ENCODE measurements at regions not wholly inside any gene's neighbourhood (a gene's known extent, or its start where the extent isn't known, plus 50 kb on each side); places are given as distances from the start of the nearest gene placed in this dataset.
"Not testable (repeated sequence)": the region's sequence is repeated elsewhere in the genome, so short reads cannot be mapped to it uniquely, and the experiment has no call there.

GRCh38 chrY:7382988-7383387 is 471.4 kb upstream of the AMELY start:
- DNase-seq: no peak

DNA sequence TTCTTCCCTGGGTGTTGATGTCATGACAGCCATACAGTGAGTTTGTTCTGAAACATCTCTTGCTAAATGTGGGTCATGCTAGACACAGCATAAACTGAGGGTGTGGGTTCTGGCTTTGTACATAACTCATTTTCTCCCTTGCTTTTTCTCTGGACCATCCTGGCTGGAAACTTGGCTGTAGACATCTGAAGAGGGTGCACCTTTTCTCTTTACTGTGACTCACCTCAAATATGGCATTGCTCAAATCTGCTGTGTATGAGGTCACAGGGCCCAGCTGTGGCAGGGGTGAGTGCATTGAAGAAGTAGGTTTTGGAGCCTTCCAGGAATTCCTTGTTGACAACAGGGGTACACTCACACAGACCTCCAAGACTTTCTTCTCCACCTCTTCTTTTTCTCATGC is 465.5 kb upstream of the AMELY start:
- DNase-seq: no peak

GRCh38 chrY:7374485-7374884 is 462.9 kb upstream of the AMELY start:
- not testable (repeated sequence) for DNase-seq

DNA sequence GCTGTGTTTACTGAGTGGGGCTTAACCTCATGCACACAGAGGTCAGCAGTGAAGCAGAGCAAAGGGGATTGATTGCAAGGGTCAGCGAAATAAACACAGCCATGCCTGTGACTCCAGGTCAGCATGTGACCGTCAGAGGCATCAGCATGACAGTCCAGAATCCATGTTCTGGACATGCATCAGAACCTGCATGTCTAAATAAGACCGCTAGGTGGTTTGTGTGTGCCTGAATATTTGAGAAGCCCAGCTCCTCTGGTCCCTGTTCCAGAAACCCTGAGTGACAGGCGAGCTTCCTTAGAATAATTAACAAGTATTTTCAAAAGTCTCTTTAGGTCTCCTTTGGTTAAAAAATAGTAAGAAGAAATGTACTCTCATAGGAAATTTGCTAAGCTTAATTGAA is 460.4 kb upstream of the AMELY start:
- DNase-seq: not testable (repeated sequence)

DNA sequence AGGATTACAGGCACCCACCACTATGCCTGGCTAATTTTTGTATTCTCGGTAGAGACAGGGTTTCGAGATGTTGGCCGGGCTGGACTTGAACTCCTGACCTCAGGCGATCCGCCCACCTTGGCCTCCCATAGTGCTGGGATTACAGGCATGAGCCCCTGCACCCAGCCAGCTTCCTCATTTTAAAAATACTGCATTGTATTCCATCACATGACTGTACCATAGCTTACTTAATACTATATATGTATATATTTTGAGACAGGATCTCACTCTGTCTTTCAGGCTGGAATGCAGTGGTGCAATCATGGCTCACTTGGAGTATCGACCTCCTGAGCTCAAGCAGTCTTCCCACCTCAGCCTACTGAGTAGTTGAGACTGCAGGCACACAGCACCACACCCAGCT is 459.5 kb upstream of the AMELY start:
- not testable (repeated sequence) for DNase-seq

DNA sequence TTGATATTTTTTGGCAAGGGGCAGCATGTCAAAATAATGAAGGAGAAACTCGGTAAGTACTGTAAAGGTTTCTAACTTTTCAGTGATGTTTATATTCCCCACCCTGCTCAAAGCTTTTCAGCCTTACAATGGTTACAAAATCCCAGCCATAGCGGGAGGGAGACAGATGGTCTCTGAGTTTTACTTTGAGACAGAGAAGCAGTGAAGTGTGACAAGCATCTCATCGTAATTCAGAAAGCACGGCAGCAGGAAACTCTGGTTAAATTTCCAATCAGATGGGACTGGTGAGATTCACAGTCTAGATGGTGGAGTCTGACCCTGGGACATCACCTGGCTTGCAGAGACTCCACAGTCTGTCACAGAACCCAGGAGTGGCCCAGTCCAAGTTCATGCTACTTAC is 448.0 kb upstream of the AMELY start:
- DNase-seq: no peak

DNA sequence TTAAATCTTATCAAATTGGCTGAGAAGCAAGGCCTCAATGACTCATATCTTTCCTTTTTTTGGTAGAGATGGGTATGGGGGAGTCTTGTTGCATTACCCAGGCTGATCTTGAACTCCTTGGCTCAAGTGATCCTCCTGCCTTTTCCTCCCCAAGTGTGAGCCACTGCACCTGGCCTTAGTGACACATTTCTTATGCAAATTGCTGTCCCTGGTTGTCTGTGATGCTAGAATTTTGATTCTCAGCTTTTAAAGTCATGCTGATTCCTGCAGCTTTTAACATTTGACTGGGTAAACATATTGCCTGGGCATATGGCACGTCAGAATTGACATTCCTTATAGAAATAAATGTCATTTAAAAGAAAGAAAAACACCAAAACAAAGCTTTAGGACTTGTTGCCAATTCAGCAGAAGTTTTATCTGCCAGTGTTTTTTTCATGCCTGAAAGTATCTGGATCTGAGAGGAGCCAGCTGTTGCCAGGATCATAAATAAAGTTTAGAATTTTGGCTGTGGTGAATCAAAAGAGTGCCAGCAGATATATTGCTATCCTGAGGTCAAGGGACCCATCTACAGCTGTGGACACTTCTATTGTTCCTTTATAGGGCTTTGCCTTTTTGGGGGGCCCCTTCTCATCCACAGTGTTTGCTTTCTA is 446.7 kb upstream of the AMELY start:
- no peak for DNase-seq

DNA sequence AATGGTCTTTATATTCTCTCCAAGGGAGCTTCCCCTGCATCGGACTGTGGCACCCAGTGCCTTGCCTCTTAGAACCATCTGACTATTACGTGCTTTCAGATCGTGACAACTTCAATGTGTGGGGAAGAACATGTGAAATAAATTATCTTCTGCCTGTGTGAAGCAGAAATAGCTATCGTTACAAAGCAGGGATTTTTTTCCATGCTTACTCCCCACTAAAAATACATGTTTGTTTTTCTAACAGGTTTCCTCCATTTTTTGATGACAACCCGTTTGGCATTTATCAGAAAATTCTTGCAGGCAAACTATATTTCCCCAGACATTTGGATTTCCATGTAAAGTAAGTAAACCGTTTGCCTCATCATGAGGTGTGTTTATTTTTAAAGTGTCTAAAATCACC is 444.3 kb upstream of the AMELY start:
- not testable (repeated sequence) for DNase-seq

GRCh38 chrY:7344661-7345060 is 433.1 kb upstream of the AMELY start:
- peak; percentile 50 for DNase-seq

DNA sequence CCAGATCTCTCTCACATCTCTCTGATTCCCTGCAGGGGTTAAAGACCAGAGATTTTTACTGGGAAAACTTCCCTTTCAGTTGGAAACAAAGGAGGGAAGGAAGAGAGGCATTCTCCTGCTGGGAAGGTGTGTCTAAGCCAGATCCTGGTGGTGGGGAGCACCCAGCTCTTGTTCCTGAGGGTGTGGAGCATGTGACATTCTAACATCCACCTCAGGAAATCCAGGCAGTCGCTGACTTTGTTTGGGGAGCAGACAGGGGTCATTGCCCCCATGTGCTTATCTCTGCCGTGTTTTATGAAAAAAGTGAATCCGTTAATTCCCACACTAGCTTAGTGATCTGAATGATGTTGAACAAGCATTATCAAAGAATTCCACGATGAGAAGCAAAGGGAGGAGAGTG is 431.7 kb upstream of the AMELY start:
- no peak for DNase-seq

DNA sequence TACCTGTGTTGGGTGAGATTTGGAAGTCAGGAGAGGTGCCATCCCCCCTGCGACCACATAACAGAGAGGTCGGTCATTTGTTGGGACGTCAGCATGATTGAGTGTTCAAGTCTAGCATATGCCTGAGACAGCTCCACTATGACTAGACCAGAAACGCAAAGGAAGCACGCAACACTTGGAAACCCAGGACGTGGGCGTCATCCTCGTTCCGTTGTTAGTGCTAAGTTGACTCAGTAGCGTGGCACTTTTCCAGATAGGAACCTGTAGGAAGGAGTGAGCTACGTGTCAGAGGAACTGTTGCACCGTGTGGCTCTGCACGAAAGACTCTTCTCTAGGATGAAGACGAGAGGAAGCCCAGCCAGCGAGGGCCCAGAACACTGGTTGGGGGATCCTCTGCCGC is 431.2 kb upstream of the AMELY start:
- not testable (repeated sequence) for DNase-seq

DNA sequence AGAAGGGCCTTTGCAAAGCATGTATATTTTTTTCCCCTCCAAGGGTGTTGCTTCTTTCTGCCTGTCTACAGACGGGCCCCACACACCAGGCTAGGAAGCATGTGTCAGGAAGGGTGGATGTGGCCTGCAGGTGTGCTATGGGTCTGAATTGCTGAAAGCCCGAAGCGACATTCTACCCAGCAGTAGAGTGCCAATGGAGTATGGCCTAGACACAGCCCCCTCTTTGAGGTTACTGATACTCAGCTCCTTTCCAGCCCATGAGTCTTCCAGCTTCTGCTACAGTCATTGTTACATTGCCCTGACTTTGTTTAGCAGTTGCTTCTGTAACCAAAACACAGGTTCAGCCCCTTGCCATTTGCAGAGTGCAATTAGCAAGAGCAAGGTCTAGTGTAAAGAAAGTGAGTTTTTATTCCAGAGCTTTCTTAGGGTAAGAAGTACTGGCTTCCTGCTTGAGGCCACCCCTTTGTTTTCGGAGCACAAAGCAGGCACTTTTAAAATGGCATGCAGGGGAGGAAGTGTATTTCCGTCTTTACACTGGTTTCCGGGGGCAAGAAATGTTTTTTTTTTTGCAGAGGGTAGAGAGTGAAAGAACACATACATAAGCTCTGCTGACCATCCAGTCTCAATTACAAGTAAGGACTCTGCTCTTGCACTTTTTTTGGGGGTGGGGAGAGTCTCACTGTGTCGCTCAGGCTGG is 428.0 kb upstream of the AMELY start:
- peak; percentile 41 for DNase-seq

DNA sequence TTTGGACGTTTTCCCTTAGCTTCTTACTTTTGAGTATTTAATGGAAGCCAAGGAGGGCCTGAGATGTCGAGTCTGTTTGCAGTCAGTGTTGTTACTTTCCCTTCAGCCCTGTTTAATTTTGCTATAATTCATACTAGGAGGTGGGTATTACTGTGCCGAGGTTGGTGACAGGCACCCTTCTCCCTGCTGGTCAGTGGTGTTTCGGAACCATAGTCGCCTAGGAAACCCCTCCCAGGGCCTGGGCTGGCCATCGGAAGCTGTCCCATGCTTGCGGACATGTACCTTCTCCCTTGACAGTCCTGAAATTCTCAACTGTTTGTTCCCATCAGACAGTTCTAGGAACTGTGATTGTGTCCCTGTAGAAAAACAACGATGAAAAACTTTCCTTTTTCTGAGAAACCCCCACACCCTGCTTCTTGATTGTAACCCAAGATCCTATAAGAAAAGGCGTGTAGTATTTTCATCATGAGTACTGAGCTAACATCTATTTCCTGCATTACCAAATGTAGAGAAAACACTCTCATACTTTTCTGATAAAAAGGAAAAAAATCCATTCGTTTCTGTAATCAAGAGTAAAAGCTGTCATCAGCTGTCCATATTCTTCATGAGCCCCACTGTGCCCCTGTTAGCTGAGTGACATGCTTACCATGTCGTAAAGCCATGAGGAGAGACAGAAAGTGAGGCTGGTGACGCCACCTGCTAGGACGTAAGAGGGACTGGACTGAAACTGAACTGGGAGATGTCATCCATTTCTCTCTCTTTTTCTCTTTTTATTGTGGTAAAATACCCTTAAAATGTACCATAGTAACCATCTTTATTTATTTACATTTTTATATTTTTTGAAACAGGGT is 424.7 kb upstream of the AMELY start:
- peak; percentile 19 for DNase-seq

GRCh38 chrY:7334449-7334848 is 422.9 kb upstream of the AMELY start:
- peak; percentile 17 for DNase-seq

DNA sequence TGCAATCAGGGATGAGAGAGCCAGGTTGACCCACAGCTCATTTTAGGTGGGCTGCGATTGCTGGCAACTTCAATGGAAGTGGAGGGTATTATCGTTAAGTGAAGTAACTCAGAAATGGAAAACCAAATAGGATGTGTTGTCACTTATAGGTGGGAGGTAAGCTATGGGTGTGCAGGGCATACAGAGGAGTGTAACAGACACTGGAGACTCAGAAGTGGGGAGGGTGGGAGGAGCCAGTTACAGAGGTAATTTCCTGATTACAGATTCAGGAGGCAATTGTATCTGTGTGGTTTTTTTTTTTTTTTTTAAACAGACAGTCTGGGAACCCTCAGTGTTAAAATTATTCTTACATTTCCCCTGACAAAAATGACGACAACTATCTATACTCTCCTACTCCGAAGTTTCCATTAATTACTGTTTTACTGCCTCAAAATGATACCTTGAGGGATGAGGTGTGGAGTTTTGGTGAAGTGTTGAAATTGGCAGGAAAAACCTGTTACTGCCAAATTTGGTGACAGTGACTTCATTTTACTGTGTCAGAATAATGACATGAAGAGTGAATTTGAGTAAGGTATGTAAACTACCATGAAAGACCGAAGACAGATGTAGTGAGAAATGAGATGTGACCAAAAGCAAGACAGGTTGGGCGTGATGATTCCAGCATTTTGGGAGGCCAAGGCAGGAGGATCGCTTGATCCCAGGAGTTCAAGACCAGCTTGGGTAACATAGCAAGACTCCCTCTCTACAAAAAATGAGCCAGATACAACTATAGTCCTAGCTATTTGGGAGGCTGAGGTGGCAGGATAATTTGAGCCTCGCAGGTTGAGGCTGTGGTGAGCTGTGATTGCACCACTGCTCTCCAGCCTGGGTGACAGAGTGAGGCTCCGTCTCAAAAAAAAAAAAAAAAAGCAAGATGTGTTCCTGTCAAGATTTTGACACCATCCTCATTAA is 415.0 kb upstream of the AMELY start:
- peak; percentile 71 for DNase-seq

GRCh38 chrY:7325531-7325930 is 414.0 kb upstream of the AMELY start:
- DNase-seq: peak; percentile 7

- DNase-seq: no peak
Measured at GRCh38 chrY:7320751-7321150, 409.2 kb upstream of the AMELY start.

DNA sequence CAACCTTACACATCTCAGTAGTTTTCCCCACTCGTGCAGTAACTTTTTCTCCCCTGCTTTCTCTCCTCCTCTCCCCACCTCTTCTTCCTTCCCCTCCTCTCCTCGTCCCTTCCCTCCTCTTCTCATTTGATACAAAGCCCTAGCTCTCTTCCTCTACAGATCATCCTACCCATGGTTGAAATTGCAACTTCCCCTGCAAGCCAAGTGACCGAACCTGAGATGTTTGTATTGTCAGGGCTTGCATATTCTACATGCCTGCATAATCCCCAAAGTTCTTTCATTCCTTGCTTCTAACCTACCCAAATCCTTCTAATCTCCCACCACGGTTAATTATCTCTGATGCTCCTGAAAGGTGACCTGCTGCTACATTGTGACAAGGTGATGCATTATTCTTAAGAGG is 408.6 kb upstream of the AMELY start:
- not testable (repeated sequence) for DNase-seq

GRCh38 chrY:7318122-7318521 is 406.6 kb upstream of the AMELY start:
- DNase-seq: no peak

DNA sequence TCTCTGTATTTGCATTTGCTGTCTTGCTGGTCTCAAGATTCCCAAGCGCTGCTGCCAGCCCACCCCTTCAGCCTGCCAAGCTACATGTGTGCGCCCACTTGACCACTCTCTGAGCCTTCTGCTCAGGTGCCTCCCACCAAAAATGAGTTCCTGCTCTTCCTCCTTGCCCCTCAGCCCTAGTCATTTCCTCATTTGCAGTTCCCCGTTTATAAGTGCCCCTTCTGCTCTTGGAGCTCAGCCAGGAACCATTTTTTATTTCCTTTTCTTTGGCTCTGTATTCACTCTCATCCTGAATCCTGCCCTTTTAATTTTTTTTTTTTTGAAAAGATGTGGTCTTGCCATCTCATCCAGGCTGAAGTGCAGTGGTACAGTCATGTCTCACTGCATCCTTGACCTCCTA is 406.0 kb upstream of the AMELY start:
- no peak for DNase-seq

DNA sequence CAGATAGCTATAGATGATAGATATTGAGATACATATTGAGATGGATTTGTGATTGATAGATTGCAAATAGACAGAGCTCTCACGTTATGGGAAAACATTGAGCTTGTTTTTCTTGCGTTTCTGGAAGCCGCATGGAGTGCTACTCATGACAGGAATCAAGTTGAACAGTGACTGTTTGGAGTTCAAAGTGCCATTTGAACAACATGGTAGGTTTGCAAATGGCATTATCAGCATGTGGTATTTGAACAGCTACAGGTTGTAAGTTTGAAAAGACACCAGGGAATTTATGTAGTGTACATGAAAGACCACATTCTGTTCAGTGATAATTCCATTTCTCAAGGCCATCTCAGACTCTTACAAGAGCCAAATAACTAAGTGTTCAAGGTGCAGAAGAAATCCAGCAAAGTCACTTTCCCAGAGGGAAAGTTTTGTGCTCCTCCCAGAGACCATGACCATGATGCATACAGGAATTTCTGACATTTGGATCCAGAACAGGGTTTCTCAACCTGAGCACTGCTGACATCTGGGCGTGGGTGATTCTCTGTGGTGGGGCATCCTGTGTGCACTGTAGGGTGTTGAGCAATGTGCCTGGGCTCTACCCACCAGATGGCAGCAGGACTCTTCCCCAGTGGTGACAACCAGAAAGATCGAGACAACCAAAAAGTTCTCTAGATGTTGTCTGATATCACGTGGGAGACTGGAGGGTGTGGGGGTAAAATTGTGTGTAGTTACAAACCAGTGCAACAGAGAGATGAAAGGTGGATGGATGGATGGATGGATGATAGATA is 399.1 kb upstream of the AMELY start:
- DNase-seq: peak; percentile 78

DNA sequence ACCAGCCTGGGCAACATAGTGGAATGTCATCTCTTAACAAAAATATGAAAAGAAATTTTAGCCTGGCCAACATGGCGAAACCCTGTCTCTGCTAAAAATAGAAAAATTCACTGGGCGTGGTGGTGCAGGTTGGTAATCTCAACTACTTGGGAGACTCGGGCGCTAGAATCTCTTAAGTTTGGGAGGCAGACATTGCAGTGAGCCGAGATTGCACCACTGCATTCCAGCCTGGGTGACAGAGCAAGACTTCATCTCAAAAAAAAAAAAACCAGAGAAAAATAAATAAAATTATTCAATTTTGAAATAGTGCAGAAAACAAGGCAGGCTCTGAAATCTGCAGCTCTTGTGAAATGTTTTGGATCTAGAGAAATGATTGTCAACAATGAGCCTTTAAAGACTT is 397.3 kb upstream of the AMELY start:
- no peak for DNase-seq

Data from CD4-positive, alpha-beta T cell treated with Interleukin-21 for 1 hour (primary cell).